Adrenal gland (tissue), 9 donors: ENCODE measurements at regions not wholly inside any gene's neighbourhood (a gene's known extent, or its start where the extent isn't known, plus 50 kb on each side); places are given as distances from the start of the nearest gene placed in this dataset.

ENCODE experiments used
- DNase-seq, 7 donors: peaks; one replicate each; pipeline ENCODE4 v3.0.0-alpha.2; 2019 to 2020
- H3K27ac ChIP-seq, 5 donors: fragments of 200-600 bp; sonication (generic) in 4 of 5; 1 replicate in 3 of 5; 2 replicates in 2 of 5; pipeline versions ENCODE4 v1.5.1 to v1.8.0; 2016 to 2020; ENCODE audit warnings: mild to moderate bottlenecking in 1 of 5
- H3K27me3 ChIP-seq: fragments of 200-600 bp; 2 replicates; pipeline ENCODE4 v1.8.0; 2021
- H3K36me3 ChIP-seq, 2 donors: fragments of 200-600 bp; replicated peaks in 1 of 2; 1 replicate in 1 of 2; 2 replicates in 1 of 2; pipeline versions ENCODE4 v1.5.1 to v1.8.0; 2018 to 2022
- H3K4me1 ChIP-seq, 2 donors: fragments of 200-600 bp; replicated peaks in 1 of 2; 1 replicate in 1 of 2; 2 replicates in 1 of 2; pipeline versions ENCODE4 v1.5.1 to v1.8.0; 2018 to 2021
- H3K4me3 ChIP-seq, 4 donors: fragments of 200-600 bp; sonication (generic) in 3 of 4; one replicate each; pipeline ENCODE4 v1.5.1; 2016 to 2018
- H3K9me3 ChIP-seq, 3 donors: fragments of 200-600 bp; sonication (generic) in 1 of 3; replicated peaks in 1 of 3; 1 replicate in 2 of 3; 2 replicates in 1 of 3; pipeline versions ENCODE4 v1.5.1 to v1.8.0; 2016 to 2021
- POLR2A ChIP-seq, 2 donors: fragments of 450-650 bp; IDR thresholded peaks; one replicate each; pipeline ENCODE4 v1.6.1; 2017; ENCODE audit warnings: antibody characterized with exemption in 2 of 2, mild to moderate bottlenecking in 2 of 2, moderate library complexity in 1 of 2
- WGBS, 4 donors: extraction: QIAGEN DNeasy Blood & Tissue Kit in 2 of 4; methylation state at CpG; one replicate each; pipeline versions ENCODE4 v1.1.5 to v1.1.7; 2013 to 2017; 5-methylcytosine and 5-hydroxymethylcytosine counted together
- intact Hi-C, 2 donors: fragments of 100-400 bp; cut with DNase I; formaldehyde crosslinking; loops; one replicate each; pipeline versions ENCODE4 v1.14.1 to v1.15.0; 2022 to 2023
- TF ChIP-seq, protein P1 (sequence below), 6 experiments: fragments of 450-650 bp in 4 of 6; fragments of 200-600 bp in 2 of 6; sonication (generic) in 1 of 6; IDR thresholded peaks; 1 replicate in 5 of 6; 2 replicates in 1 of 6; pipeline versions ENCODE4 v1.5.1 to v1.8.0; 2016 to 2021; ENCODE audit warnings: antibody characterized with exemption in 6 of 6, mild to moderate bottlenecking in 2 of 6, moderate library complexity in 1 of 6
- donor health status: healthy with polysubstance abuse.
- donor health status: Bipolar disorder and iron deficiency.
- donor health status: DM: yes; HTN: yes; CAD: no.
- donor health status: DM: no; HTN: no; CAD: no.
- donor health status: DM: no; HTN: no; CAD: no.

DNA sequence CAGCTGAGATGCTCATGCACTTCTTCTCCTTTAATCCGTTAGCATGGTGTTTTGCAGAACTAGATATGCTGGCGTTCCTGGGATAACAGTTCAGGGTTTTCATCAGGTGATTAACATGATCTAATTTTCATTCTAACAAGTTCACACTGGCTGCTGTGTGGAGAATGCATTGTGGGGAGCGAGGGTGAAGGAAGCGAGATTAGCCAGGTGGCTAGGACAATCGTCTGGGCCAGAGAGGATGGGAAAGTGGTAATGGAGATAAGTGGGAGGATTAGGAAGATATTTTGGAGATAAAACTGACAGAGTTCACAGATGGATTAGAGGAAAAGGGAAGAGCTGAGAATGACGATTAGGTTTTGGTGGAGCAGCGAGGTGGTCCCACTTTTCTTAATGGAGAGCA is 138.1 kb upstream of the MAGI3 start:
- H3K36me3 ChIP-seq: no peaks in the 10 kb centered on the region
- DNase-seq: no peak
- H3K4me3 ChIP-seq: no peak overlapping the region
- H3K4me1 ChIP-seq: no peaks in the 10 kb centered on the region
- H3K27ac ChIP-seq: no peak overlapping the region
- intact Hi-C loops: no loop called here
- no peaks in the 10 kb centered on the region for H3K9me3 ChIP-seq
- no peaks in the 10 kb centered on the region for H3K27me3 ChIP-seq
- TF ChIP-seq, protein P1, sequence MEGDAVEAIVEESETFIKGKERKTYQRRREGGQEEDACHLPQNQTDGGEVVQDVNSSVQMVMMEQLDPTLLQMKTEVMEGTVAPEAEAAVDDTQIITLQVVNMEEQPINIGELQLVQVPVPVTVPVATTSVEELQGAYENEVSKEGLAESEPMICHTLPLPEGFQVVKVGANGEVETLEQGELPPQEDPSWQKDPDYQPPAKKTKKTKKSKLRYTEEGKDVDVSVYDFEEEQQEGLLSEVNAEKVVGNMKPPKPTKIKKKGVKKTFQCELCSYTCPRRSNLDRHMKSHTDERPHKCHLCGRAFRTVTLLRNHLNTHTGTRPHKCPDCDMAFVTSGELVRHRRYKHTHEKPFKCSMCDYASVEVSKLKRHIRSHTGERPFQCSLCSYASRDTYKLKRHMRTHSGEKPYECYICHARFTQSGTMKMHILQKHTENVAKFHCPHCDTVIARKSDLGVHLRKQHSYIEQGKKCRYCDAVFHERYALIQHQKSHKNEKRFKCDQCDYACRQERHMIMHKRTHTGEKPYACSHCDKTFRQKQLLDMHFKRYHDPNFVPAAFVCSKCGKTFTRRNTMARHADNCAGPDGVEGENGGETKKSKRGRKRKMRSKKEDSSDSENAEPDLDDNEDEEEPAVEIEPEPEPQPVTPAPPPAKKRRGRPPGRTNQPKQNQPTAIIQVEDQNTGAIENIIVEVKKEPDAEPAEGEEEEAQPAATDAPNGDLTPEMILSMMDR (IDR thresholded peaks at IDR 0.05): no peak
- TF ChIP-seq POLR2A (IDR thresholded peaks at IDR 0.05): no peak
- 82 to 91% (median 84%) methylated on average over 7 of the region's 7 CpGs for WGBS, 4 donors

DNA sequence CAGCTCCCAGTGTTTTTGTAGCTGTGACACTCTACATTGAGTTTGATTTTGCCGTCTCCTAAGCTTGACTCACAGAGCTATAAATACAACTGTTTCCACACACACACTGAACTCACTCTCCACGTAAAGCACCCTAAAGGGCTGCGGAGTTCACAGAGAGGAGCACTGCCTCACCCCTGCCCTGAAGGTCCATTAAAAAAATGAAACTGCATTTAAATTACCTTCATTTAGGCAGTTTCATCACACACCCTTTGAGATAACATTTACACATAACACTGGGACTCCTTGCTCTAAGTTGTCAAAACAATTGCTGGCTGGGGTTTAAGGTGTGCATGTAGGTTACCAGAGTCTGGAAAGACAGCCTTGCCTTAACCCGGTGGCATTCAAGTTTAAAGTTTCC is 137.1 kb upstream of the MAGI3 start:
- no peaks in the 10 kb centered on the region for H3K9me3 ChIP-seq
- no peaks in the 10 kb centered on the region for H3K4me1 ChIP-seq
- H3K4me3 ChIP-seq: no peak overlapping the region
- 84 to 92% (median 88%) methylated on average over 4 of the region's 4 CpGs for WGBS, 4 donors
- H3K27ac ChIP-seq: no peak overlapping the region
- TF ChIP-seq POLR2A (IDR thresholded peaks at IDR 0.05): no peak
- TF ChIP-seq, protein P1 (IDR thresholded peaks at IDR 0.05): no peak
- H3K27me3 ChIP-seq: no peaks in the 10 kb centered on the region
- H3K36me3 ChIP-seq: no peaks in the 10 kb centered on the region
- DNase-seq: no peak
- intact Hi-C loops: no loop called here

DNA sequence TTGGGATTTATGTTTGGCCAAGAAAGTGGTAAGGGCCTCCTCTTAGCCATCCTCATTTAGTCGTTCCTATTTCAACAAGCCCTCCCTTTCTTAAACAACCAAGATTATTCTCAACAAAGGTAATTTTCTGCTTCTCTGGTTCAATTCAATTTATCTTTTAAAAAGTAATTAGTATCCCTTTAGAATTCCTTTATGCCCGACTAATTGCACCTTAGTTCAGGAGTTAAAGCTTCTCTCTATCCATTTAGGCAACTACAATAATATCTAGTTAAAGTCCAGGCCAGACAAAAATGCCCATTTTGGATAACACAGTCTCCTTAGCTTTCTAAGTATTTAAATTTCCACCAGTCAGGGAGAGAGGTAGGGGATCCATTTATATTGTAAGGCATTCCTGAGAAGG is 136.7 kb upstream of the MAGI3 start:
- no peak for DNase-seq
- intact Hi-C loops: no loop called here
- H3K27ac ChIP-seq: no peak overlapping the region
- H3K4me3 ChIP-seq: no peak overlapping the region
- no peak for TF ChIP-seq POLR2A (IDR thresholded peaks at IDR 0.05)
- TF ChIP-seq, protein P1 (IDR thresholded peaks at IDR 0.05): no peak
- no peaks in the 10 kb centered on the region for H3K4me1 ChIP-seq
- 83 to 90% (median 86%) methylated on average over 2 of the region's 2 CpGs for WGBS, 4 donors
- no peaks in the 10 kb centered on the region for H3K36me3 ChIP-seq
- no peaks in the 10 kb centered on the region for H3K27me3 ChIP-seq
- no peaks in the 10 kb centered on the region for H3K9me3 ChIP-seq

DNA sequence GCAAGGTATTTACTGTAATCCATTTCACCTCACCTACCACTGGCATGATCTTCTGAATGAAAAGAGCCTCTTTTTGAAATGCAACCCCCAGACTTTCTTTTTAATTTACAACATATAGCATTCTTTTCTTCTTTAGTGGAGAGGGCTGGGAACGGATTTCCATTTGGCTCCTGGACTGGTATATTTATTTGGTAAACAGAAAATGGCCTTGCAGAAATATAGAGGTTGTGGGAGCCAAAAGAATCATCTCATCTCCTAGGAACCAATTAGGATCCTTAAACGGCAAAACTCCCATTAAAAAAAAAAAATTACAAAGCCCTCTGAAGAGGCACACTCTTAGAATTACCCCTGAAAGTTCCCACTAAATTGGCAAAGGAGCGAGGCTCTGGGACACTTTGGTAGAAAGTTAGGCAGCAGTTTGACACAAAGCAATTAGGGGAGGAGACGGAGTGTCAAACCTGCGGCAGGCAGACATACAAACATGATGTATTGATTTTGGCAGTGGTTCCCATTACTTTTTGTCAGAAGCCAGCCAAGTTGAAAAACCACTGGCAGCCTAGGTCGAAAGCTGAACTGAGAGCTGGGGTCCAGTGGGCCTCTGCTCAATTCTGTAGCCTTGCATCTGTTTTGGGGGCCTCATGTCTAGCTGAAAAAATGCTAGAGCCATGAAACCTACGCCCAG is 135.1 kb upstream of the MAGI3 start:
- DNase-seq: no peak
- Histone ChIP-seq H3K36me3 (no peaks in the 10 kb centered on the region), H3K9me3 (no peaks in the 10 kb centered on the region), H3K4me3 (no peak overlapping the region), H3K4me1 (no peaks in the 10 kb centered on the region), H3K27ac (no peak overlapping the region), H3K27me3 (no peaks in the 10 kb centered on the region)
- WGBS, 4 donors: 53 to 66% (median 62%) methylated on average over 7 of the region's 7 CpGs
- intact Hi-C loops: no loop called here
- no peak for TF ChIP-seq POLR2A (IDR thresholded peaks at IDR 0.05)
- TF ChIP-seq, protein P1 (IDR thresholded peaks at IDR 0.05): no peak
